NCI-H1048 (cell line): ENCODE measurements at regions not wholly inside any gene's neighbourhood (a gene's known extent, or its start where the extent isn't known, plus 50 kb on each side); places are given as distances from the start of the nearest gene placed in this dataset.
A peak's percentile ranks its signal among the peaks of the same experiment; 100 is the strongest.

Experiments
- DNase-seq: peaks from one replicate; lab custom pipeline; 2025; lab: John Stamatoyannopoulos, UW

DNA sequence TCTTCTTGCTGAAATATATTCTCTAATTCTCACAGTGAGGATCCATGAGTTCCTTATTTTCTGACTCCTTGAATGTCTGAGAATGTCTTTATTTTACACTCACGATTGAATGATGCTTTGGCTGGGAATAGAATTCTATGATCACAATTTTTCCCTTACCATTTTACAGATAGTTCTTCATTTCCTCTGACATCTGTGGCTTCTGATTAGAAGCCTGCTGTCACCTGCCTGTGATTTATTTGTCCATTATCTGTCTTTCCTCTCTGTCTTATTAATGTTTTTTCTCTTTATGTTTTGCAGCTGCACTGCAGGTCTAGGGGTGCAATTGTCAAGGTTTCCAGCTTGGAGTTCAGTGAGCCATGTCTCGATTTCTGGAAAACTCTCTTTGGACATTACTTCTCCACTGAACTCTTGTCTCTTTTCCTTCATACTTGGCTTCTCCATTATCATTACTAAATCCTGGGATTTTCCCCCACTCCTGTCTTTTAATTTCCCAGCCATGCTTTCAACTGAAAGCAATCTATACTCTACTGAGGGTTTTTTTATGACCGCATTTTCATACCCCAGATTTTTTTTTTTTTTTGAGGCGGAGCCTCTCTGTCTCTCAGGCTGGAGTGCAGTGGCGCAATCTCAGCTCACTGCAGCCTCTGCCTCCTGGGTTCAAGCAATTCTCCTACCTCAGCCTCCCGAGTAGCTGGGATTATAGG, 85.8 kb upstream of the PRNP start:
- no peak for DNase-seq

DNA sequence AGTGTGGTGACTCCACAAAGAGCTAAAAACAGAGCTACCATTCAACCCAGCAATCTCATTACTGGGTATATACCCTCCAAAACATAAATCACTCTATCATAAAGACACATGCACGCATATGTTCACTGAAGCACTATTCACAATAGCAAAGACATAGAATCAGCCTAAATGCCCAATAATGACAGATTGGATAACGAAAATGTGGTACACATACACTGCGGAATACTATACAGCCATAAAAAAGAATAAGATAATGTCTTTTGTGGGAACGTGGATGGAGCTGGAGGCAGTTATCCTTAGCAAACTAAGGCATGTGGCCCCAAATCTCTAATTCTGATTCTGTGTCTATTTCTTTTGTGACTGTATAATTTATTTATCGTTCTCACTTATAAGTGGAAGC, 89.0 kb upstream of the PRNP start:
- DNase-seq, result no peak

DNA sequence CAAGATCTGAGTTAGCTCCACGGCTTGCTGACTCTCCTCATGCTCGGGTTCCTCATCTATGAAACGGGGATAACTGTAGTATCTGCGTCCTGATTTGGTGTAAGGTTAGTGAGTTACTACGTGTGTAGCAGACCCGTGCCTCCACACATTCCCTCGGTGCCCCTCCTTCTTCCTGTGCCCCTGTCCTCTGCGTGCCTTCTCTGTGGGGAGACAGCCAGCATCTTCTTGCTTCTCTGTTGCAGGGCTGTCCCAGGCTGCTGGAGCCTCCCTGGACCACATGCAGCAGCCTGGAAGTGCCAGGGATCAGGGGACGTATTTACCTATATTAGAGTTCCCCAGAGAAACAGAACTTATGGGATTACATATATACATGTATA, 93.1 kb upstream of the PRNP start:
- DNase-seq, result no peak

DNA sequence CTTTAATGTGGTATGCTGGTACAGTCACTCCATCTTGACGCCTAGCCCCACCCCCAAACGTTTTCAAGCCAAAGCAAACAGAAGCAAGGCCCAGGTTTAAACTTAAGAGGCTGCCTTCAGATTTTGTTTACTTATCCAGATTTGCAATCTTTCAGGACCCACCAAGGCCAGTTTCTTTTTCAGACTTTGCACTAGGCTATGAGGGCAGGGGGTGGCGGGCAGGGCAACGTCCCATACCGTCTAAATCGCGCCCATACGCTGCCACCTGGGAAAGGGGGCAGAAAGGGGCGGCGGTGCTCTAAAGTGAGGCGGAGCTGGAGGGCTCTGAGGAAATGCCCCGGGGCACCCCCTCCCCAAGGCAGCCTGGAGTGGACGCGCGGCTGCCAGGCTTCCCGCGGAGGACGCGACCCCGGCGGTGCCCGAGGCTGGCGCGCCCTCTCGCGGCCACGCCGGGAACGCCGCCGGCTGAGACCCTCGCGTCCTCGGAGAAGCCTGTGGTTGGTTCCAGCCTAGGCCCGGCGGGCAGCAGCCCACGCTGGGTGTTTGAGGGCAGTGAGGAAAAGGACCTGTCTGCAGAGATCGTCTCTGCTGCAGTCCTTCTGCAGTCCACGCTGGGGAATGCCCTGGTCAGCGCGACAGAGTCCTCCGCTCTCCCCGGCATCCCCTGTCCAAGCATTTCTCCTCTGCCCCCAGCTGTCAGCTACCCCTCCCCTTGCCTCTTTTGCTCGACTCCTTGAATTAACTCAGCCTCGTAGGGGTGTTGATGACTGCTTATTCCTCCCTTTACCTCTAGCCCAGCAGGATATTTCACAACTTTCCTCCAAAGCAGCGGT, 93.7 kb upstream of the PRNP start:
- DNase-seq, result peak; percentile 30

DNA sequence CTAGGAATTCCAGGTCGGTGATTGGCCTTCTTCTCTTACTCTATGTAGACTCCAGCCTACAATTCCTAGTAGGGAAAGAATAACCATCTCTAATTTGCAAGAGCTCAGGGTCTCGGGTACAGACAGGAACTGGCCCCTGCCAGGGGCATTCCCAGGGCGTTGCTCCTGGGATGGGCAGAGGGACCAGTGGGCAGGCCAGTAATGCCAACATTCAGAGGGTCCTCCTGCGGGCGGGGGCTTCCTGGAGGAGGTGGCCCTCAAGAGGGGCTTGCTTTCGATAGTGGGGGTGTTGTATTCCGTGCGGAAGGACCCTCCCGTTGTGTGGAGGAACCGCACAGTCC, 94.3 kb upstream of the PRNP start:
- DNase-seq, result no peak

DNA sequence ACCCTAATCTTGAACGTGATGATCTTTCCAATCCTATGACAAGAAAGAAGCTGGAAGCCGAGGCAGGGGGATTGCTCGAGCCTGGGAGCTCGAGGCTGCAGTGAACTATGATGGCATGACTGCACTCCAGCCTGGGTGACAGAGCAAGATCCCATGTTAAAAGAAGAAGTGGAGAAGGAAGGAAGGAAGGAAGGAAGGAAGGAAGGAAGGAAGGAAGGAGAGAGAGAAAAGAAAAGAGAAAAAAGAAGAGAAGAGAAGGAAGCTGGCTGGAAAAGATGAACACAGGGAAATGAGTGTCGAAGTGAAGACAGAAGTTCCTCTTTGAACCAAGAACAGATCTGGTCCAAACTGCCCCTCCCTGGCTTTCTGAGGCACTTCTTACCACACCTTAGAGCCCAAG, 100.5 kb upstream of the PRNP start:
- DNase-seq, result no peak

DNA sequence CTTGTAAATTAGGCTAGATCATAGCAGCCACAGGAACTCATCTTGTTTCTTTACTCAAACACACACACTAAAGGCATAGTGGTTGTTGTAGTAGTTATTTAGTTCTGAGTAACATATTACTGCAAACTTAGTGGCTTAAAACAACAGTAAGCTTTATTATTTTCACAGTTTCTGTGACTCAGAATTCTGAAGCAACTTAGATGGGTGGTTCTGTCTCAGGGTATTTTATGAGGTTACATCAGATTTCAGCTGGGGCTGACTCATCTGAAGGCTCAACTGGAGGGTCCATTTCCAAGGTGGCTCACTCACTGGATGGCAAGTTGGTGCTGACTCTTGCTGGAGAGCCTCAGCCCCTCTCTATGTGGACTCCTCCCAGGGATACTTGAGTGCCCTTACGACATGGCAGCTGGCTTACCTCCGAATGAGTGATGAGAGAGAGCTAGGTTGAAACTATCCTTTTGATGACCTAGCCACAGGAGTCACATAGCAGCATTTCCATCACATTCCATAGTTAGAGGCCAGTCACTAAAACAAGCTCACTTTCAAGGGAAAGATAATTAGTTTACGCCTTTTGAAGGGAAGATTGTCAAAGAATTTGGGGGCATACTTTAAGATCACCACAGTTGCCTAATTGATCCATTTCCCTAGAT, 101.0 kb upstream of the PRNP start:
- DNase-seq, result no peak

DNA sequence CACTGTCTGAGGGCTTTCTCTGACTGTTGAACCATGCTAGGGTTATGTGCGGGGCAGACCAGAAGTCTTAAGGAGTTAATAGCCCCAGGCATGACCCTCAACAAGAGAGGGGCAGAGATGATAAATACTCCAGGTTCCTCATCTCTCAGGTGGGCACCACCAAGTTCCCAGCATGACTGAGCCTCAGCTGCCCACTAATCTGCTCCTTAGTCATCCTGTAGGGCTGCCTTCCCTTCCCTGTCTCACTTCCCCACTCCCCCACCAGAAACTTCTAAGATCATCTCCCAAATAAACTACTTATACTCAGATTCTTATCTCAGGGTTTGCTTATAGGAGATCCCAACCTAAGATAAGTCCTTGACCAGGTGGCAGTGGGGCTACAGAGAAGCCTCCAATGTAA, 101.7 kb upstream of the PRNP start:
- no peak for DNase-seq

DNA sequence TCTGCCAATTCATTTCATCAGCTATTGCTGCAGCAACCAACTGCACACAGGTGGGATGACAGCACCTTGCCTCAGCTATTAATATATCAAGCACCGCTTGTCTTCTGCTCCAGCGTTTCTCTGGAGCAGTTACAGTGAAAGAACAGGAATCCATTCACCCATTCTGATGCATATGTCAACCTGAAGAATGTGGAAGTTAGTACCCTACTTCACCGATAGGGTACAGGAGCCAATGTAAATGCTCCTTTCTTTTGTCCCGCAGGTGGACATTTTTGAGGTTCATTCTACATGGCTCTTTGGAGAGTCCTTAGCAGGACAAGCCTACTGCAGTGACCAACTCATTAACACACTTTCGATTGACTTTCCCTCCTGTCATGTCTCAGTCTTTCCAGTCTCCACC, 104.4 kb upstream of the PRNP start:
- DNase-seq, result no peak

DNA sequence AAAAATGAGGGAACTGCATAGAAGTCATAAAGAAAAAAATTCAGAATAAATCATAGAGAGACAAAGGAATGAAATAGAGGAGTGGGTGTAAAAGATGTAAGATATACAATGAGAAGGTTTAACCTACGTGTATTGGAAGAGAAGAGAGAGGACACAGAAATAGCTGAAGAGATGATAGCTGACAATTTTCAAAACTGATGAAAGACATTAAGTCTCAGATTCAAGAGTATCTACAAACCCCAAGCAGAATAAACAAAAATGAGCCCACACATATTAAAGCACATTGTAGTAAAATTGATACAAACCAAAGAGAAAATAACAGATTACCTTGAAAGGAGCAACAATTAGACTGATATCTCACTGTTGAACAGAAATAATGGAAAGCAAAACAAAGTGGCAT, 107.9 kb upstream of the PRNP start:
- no peak for DNase-seq

DNA sequence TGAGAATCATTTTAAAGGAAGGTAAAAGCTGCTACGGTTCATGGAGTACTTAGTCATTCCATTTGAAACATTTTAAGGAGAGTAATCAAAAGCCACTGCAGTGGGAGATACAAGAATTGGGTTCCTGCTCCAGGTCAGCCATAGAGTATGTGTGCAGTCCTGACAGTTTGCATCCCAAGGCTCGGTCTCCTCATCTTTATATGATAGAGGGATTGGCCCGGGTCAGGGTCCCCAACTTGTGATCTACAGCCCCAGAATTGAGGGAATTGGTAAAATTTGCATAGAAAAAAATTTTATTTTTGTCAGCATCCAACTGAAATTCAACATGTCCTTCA, 111.9 kb upstream of the PRNP start:
- DNase-seq, result no peak

DNA sequence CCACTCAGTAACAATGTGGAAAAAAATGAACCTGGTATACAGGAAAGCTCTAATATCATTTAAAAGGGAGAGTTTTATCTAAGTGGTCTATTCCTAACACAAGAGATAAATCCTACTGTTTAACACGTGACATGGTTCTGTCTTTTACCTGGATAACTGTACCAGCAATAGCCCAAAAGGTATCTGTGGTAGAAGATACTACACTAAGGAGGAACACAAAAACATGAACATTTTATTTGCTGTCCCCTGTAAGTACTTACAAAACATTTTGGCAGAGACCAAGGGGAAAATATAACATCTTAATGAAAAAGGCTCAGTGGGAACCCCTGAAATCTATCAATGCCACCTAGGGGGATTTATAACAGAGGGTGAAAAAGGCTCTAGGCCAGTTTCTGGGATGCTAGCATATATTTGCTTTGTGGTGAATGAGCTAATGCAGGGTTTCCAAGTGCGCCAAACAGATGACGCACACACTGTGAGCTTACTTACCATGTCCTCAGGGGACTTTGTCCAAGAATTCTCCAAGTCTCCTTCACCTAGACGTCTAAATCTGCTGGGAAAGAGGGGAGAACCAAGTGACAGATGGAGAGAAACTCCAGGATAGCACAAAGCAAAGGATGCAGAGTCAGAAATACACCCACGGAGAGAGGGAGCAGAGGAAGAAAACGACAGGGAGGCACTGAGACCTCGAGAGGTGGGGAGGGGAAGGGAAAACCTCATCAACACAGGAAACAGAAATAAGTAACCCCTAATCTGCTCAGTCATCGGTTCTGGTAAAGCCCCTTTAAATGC, 112.5 kb upstream of the PRNP start:
- no peak for DNase-seq

DNA sequence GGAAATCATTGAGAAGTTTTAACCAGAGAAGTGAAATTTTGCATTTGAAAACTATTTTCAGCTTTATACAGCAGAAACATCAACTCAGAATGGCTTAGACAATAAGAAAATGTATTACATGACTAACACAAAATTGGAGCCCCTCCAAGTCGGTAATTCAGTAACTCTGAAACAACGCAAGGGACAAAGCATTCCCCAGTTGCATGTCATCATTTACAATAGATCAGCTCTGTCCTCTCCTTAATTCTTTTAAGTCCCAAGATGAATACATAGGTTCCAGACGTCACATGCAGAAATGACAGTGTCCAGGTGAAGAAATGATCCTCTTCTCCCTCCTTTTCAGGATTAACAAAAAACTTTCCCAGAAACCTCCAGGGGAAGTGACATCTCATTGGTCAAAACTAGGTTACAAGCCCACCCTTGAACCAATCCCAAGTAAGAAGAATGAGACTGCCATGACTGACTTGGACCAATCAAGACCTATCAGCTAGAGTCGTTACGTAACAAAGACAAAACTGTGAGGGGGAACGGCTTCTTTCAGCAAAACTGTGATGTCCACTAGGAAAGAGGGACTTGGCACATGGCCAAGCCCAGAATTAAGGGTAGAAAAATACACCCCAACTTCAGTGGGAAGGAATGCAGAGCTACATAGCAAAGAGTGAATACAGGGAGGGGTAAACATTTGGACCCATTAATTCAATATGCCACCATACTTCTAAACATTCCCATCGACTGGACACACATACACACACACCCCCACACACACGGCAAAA, 114.3 kb upstream of the PRNP start:
- DNase-seq, result no peak

DNA sequence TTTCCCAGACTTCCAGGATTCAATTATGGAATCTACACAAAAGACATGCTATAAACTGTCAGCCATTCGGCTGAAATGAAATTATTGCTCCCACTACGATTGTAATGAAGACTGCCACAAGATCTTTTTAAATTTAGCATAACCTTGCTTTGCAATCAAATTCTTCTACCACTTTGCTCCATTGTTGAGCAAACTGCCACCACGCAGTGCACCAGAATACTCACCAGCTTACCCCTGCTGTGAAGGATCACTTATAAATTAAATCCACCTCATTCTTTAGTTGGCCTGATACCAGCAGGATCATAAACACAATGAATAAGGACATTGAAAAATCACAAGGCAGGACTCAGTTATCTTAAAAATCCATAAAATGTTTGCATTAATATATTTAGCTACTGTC, 116.4 kb upstream of the PRNP start:
- DNase-seq, result no peak

DNA sequence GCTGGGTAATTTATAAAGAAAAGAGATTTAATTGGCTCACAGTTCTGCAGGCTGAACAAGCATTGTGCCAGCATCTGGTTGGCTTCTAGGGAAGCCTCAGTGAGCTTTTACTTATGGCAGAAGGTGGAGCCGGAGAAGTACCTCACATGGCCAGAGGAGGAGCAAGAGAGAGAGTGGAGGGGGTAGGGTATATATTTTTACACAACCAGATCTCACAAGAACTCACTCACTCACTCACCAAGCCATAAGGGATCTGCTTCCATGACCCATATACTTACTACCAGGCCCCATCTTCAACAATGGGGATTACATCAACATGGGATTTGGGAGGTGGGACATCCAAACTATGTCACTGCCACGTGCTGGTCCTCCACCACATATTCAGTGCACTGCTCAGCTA, 117.2 kb upstream of the PRNP start:
- no peak for DNase-seq

DNA sequence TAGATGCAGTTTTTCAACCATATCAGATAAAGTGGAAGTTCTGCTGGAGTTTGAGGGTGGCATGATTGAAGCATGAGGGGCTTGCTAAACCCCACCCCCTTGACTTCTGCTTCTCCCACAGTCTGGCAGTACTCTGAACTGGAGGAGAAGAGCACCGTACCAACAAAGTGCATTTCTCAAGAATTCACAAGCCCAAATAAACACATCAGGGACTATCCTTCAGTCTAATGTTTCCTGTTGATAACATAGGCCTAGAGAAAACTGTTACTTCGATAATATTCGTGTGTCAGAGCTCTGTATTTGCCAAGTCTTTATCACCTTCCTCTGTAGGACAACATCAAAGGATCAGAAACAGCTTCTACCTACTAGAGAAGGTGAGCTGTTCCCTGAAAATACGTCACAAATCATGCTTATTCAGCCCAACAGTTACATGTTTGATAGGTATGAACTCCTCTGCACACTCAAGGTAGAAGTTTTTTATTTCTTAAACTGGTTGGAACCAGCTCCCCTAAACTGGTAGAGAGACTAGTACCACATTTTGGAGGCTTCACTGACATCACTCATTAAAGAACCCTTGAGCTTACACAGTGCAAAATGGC, 117.8 kb upstream of the PRNP start:
- no peak for DNase-seq

DNA sequence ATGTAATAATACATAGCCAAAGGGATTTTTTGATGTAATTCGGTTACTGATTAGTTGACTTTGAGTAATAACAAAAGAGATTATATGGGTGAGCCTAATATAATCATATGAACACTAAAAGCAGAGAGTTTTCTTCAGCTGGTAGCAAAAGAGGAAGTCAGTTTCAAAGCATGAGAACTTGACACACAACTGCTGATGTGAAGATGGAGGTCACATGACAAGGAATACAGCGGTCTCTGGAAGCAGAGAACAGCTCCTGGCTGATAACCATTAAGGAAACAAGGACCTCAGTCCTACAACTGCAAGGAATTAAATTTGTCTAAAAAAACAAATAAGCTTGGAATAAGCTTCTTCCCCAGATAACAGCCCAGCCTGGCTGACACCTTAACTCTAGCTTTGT, 119.1 kb upstream of the PRNP start:
- DNase-seq, result no peak

DNA sequence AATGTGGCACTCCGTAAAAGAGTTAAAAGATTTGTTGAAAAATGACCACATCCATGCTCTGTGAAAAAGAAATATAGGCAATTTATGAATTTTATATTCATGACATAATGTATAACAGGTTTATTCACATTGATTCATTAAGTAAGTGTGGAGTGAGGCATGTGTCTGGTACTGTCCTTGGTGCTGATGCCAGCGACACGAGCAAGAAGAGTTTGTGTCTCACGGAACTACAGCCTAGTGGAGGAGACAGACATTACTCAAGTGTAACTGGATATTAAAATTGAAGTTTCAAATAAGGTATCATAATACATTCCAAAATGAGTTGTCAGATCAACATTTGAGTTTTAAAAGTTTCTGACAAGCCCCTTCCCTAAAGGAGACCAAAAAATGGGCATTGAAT, 122.7 kb upstream of the PRNP start:
- DNase-seq, result no peak

DNA sequence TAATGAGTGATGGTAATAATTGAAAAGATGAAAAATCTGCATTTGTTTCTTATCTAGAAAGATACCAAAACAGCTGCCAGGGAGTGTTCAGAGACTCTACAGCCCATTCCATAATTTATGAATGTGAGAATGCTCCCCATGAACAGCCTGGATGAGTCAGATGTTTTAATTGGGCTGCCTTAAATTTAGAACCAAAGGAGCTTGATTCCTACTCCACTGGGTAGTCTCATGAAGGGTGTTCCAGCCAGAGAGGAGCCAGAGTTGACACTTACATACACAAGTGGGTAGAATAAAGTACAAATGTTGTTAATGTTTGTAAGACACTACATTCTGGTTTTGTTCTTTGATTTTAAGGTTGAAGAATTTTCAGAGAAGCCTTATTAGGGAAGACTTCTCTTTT, 123.2 kb upstream of the PRNP start:
- no peak for DNase-seq

DNA sequence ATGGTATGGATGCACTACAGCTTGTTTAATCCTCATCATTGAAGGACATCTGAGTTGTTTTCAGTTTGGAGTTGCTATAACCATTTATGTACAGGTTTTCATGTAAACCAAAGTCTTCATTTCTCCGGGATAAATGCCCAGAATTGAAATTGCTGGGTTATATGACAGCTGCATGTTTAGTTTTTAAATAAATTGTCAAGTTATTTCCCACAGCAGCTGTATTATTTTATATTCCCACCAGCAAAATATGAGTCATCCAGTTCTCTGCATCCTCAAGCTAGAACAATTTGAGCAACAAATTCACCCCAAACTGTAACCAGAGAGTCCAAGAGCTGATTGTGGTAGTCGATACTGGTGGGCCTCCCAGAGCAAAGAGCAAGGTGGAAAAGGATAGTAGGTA, 125.6 kb upstream of the PRNP start:
- DNase-seq, result no peak

DNA sequence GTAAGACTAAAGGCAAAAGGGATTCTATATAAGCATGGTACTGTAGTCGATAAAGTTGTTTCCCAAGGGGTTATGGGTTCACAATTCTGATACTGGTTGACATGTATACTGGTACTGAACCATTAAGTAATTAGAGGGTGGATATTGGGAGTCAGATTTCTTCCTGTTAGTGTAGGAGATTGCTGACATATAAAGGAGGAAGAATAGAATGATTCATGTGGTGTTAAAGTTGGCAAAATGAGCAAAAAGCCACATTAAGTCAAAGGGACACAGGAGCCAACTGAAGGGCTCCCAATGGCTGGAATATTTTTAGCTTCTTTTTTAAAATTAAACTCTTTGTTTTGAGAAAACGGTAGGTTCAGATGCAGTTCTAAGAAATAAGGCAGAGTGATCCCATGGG, 126.3 kb upstream of the PRNP start:
- no peak for DNase-seq

DNA sequence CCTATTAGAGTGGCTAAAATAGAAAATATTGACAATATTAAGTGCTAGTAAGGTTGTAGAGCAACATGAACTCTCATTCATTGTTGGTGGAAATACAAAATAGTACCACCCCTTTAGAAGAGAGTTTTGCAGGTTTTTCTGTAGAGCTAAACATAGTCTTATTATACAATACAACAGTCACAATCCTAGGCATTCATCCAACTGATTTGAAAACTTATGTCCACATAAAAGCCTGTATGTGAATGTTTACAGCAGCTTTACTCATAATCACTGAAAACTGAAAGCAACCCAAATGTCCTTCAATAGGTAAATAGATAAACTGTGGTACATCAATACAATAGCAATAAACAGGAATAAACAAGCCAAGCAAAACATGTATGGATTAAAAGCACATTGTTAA, 127.2 kb upstream of the PRNP start:
- no peak for DNase-seq
